HG03045 (cell line): ENCODE measurements at regions not wholly inside any gene's neighbourhood (a gene's known extent, or its start where the extent isn't known, plus 50 kb on each side); places are given as distances from the start of the nearest gene placed in this dataset.

Experiments used
- ATAC-seq: cut with Tn5 transposase; IDR thresholded peaks from one replicate; pipeline ENCODE4 v1.9.1; 2021; ENCODE audit warnings: mild to moderate bottlenecking, moderate library complexity; ENCODE audit not compliant: unreplicated experiment

DNA sequence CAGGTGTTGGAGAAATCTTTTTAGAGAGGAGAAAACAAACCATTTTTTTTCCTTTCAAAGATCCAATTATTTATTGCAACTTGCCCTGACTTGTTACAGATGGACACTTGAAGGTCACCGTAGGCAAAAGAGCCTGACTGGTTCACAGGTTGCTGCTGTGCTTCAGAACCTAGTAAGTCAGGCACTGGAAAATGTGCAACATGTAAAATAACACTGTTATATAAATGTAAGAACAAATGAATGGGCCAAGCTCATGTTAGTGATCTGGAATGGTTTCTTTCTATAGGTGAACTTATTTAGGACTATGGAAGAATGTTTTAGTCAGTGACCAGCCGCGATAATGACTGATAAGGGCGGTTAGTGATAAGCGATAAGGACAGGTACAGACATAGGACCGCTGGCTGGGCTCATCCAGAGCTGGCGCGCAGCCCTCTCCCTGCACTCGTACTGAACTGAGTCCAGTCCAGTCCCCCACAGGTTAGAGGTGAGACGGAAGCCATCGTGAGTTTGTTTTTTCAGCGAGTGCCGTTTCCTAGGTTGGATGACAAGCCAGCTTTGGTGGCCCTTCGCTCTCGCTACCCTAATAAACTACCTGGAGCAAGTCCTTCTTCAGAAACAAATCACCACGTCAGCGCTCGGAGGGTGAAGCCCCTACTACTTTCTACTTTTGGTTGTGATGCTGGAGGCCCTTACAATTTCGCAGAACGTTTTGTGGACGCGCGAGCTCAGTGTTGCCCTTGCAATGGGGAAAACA lies 94.4 kb upstream of the PRDM1 start:
- peak; percentile 33 for ATAC-seq

DNA sequence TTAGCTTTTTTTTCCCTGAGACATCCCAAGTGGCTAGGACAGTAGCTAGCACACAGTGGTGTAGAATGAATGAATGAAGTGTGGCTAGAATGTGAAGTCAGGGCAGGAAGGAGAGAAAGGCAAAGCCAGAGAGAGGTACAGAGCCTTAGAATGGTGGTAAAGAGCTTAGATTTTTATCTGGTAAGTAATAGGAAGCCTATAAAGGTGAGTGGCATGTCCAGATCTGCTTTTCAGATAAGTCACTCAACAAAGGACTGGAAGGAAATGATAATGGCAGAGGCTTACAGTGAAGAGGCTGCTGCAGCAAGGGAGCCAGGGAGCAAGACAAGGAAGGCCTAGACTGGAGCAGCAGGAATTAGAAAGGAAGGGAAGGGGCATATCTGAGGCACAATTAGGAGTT lies 96.0 kb upstream of the PRDM1 start:
- ATAC-seq, result no peak

DNA sequence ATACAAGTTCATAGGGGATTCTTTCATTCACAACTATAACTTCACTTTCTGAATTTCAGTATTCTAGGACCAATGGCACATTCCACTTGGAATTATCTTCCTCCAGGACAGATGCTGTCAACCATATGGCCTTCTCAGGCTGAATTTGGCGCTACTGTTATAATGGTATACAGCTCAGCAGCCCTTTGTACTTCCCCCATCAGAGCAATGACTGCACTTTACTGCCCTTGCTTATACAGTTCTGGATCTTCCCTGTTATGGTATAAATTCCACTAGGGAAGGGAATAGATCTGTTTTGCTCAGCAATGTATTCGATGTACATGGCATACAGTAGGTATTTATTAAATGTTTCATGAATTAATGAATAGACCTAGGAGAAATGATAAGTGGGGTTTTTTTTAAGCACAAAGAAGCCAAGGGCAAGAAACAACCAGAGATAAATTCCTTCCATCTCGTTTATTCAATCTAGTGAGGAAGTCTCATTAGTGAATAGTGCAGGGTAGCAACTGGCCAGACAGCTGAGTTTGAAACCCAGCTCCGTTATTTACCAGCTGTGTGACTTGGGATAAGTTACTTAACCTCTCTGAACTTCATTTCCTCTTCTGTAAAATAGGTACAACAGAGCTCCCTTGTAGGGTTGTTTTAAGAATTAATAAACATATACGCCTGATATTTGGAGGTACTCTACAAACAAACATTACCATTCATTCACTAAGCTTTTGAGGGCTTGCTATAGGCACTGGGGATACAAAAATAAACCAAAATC lies 97.1 kb upstream of the PRDM1 start:
- no peak for ATAC-seq

DNA sequence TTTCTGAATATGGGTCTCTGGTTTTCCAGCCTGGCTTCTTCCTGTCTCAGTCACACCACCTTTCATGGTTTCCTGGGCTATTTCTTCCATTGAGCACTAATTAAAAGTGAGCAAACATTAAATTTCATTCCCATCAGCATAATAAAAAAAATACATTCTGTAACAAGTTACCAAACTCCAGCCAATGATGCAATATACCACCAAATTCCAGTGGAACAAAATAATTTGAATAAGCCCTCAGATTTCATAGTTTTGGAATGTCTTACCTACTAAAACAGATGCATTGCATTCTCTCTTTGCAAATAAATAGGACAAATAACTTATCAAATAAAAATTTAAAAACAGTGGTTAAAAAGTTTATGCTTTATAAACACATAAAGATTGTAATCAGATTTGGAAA lies 97.8 kb upstream of the PRDM1 start:
- no peak for ATAC-seq

DNA sequence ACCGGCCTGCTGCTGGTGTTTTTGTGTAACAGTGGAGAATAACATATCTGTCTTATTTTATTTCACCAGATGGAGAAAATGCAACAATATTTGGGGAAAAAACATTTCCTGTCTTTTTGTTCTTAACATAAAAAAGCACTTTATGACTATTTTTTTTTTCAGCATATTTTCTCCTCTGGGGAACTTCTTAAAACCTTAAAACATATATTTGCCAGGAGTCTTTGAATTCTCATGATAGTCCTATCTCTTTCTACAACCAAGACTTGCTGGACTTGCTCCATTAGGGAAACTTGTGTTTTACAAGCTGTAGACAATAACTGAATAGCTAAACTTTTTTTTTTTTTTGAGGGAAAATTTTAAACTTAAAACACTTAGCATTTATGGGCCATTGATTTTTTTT lies 98.6 kb upstream of the PRDM1 start:
- ATAC-seq, result no peak

DNA sequence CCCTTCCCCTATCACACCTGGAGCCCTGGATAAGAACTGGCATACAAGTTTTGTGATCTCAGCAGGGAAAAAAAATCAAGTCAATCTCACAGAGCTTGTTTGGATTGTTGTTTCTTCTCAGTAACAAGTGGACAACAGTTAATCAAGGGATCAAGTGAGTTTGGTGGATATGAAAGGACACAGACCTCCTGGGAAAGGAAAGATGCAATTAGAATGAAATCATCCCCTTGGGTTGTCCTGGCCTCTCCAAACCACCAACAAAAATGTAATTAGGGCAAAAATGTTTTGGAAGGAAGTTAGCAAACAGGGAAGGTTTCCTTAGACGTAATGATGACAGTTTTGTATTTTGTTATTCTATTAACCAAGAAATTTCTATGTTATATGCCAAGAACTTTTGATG lies 99.1 kb upstream of the PRDM1 start:
- no peak for ATAC-seq

DNA sequence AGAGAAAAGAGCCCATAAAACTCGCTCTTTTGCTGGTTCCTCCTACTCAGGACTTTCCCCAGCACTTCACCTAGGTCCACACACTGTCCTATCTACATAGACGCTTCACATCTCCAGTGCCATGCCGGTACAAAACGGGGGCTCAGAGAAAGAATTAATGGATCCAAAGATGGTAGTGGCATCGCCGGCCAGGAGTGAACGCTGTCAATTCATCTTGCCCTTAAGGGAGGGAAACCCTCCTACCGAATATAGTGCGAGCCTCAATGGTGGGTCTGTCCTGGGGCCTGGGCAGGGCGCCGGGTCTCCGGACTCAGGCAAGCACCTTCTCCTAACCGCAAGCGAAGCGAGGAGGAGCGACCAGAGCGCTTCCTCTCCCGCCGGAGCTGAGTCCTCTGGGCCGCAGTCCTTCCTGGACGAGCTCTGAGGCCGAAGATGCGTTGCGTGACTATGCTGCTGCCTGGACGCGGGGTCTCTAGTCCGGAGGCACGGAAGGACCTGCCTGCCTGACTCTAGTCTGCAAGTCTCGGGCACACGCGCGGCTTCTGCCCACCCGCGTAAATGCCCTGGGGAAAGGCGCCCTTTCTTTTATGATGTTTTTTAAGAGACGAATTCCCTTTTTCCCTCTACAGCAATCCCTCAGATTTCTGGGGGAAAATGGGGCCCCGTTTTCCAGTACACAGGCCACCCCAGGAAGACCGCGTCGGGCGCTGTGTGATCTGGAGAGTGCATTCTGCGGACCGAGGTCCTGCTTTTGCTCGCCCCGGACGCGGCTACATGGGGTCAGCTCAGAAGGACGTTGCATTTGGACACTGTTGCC lies 100.1 kb upstream of the PRDM1 start:
- ATAC-seq, result no peak

DNA sequence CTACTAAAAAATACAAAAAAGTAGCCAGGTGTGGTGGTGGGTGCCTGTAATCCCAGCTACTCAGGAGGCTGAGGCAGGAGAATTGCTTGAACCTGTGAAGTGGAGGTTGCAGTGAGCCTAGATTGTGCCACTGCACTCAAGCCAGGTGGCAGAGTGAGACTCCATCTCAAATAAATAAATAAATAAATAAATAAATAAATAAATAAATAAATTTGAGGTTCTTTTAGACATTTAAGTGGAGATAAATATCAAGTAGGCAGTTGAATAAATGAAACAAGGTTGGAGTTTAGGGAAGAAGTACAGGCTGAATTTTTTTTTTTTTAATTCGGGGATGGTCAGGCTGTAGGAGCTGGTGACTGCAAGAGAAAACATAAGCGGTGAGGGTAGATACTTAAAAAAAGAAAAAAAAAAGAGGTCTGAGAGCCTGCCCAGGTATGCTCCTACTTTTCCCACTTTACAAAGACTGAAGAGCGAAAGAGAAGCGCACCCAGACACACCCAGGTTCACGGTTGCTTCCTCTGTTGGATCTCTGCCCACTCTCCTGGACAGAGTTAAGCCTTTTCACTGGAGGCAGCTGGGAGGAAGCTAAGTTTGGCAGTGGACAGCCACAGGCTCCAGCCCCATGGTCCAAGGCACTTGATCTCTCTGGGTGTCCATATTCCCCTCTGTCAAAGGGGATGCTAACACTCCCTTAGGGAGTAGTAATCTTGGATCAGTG lies 100.9 kb upstream of the PRDM1 start:
- no peak for ATAC-seq

DNA sequence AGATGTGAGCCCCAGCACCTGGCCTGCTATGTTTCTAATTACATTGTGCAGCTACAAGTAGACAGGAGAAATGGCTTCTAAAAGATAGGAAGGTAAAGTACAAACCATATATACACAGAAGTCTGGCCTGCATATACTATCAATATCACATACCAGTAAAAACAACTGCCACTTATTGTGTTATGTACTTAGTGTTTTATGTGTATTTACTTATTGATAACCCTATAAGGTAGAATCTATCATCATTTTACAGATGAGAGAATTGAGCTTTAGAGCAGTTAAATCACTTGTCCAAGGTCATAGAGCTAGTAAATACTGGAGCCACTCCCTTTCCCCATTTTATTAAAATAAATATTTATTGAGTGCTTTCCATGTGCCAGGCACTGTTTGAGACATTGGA lies 102.4 kb upstream of the PRDM1 start:
- ATAC-seq, result no peak

DNA sequence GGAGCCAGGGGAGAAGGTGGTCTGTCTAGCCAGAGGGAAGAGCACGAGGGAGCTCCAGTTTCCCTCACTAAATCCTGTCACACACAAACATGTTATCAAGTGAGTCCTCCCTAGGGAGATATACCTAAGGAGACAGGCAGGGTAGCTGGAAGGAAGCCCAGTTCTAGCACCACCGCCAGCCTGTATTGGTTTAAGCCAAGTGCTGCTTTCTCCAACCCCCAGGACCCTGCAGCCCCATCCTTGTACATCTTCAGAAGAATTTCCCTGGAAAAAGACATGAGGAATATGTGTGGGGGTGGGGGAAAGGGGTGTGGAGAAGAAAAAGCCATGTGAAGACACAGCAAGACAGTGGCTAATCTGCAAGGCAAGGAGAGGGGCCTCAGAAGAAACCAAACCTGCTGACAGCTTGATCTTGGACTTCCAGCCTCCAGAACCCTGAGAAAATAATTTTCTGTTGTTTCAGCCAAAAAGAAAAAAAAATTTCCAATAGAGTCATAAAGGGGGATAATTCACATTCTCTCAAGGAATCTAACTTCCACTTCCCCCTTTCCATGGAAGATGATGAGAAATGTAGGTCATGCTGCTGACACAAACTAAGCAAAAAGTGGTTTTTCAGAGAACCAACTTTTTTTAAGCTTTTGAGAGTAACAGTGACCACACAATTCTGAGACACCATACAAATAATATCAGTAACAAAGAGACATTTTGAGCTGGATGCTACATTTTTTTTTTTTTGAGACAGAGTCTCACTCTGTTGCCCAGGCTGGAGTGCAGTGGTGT lies 103.2 kb upstream of the PRDM1 start:
- ATAC-seq, result no peak

DNA sequence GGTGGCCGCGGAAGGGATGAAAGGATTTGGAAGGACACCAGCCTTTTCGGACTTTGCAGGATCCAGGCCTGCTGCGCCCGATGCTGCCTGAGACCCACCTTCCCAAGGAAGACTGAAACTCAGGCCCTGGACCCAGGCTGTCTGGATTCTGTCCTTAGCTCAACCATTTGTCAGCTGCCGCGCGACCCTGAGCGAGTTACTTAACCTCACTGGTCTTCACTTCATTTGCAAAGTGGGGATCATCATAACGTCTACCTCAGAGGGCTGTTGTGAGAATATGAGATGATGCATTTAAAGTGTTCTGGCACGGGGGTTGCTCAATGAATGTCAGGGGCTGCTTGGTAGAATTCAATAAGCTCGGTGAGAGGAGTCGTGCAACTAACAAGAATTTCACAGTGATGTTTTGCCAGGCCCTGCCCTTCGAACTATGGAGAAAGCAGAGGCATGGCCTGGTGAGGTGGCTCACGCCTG lies 104.2 kb upstream of the PRDM1 start:
- ATAC-seq, result no peak

DNA sequence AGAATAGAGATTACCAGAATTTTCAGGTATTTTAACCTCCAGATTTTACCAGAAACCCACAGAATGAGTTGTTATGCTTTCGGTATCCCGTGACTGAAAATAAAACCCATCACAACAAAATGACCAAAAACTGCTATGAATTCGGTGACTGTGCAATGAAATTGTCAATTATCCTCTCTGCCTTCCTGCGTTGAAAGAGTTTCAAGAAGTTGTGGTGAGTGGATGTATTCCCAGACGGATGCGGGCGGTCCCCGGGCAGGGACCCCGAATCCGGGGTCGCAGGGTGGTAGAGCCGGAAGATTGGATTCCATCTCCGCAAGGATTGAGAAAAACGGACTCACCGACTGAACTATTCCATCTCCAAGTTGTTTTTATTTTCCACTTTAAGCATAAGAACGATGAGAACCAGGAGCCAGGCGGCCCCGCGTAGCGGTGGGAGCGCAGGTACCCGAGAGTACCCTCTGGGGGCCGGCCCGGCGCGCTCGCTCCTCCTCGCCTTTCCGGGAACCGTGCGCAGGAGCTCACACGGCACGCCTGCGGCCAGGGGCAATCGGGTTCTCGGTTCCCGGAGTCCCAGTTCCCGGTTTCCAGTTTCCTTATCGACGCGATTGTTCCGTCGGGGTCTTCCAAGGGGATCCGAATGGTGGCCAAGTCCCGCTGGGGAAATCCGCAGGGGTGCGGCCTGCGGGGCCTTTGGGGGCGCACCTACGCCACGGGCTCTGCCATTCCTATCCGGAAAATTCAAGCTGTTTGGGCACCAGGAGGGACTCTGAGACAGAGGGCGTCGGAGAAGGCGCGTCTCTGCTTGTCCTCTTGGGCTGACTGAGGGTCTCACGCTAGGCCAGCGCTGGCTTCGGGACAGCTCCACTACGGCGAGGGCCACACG lies 104.9 kb upstream of the PRDM1 start:
- peak; percentile 61 for ATAC-seq

DNA sequence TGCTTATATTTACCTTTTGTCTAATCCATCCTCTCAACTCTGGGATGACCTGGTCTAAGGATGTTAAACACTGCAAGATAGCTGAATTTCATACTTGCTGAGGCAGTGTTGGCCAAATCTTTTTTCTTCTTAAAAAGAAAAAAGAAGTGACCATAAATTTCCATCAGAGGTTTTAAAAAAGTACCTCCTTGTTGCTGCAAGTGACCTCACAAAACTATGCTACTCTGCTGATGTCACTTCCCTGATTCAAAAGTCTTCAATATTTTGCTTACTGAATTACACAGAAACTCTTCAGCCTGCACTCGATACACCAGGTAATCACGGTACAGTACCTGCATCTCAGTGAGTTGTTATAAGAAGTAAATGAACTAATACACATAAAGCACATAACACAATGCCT lies 107.2 kb upstream of the PRDM1 start:
- ATAC-seq, result no peak

DNA sequence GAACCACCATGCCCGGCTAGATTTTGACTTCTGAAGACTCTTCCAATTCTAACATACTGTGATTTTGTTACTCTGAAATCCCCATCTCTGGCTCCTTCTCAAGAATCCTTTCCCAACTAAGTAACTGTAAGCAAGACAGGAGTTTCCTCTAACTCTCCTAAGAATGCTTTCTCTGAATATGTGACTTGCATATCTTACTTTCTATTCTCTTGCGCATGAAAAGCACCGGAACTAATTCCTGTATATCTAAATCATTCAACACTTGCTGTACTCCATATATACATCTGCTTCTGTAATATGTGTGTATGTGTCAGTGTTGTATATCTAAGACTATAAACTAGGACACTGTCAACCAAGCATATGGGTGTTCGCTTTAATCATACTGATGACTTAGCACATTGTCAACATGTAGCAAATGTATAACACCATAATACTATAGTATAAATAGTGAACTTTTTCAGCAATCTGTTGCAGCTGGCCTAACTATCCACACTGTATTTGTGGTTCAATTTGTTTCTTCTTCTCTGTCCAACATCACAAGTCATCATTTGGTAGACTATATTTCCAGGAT lies 108.1 kb upstream of the PRDM1 start:
- ATAC-seq, result no peak

DNA sequence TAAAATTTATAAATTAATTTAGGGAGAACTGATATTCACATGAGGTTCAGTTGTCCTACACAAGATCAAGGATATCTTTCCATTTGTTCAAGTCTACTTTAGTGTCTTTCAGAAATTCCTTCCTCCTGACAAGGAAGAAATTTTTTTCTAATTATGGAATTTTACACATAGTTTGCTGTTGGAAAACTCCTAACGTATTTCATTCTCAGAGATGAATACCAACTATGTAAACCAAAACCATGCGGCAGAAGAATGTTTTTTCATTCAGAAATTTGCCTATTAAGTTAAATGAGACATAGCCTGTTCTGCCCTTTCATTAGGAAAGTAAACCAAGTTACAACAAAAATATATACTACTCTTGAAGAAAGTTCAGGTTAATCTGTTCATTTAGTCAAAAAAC lies 111.2 kb upstream of the PRDM1 start:
- no peak for ATAC-seq

DNA sequence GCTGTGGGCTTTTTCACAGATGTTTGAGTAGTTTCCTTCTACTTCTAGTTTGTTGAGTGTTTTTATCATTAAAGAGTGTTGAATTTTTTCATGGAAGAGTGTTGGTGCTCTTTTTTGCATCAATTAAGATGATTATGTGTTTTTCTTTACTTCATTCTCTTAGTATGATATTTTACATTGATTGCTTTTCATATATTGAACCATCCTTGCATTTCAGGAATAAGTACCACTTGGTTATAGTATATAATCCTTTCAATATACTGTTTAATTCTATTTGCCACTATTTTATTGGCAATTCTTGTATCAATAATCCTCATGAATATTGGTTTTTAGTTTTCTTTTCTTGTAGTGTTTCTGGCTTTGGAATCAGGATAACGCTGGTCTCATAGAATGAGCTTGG lies 113.7 kb upstream of the PRDM1 start:
- ATAC-seq, result no peak

DNA sequence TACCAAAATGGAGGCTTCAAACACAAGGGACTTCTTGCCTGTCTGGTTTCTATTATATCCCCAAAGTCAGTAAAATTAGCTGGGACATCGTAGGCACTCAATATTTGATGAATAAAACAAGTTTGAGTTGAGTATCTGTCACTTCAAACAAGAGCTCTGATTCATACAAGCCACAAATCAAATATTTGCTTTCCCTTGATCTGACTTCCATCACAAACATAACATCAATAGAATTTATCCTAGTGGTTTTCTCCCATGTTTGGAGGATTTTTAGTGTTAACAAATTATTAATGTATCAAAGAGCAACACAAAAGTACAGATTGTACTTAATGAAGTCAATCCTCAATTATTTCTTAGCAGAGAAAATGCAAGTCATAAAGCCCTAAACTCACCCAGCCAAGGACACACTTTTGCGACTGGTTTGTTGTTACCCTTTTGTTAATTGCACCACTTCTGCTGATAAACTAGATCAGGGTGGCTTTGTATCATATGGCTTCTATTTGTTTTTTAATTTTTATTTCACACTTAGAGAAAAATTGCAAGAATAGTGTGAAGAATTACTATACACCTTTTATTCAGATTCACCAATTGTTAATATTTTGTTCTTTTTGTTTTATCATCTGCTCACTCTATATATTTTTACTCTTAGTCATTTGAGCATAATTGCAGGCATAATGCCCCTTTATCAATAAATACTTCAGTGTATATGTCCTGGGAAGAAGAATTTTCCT lies 117.4 kb upstream of the PRDM1 start:
- no peak for ATAC-seq

DNA sequence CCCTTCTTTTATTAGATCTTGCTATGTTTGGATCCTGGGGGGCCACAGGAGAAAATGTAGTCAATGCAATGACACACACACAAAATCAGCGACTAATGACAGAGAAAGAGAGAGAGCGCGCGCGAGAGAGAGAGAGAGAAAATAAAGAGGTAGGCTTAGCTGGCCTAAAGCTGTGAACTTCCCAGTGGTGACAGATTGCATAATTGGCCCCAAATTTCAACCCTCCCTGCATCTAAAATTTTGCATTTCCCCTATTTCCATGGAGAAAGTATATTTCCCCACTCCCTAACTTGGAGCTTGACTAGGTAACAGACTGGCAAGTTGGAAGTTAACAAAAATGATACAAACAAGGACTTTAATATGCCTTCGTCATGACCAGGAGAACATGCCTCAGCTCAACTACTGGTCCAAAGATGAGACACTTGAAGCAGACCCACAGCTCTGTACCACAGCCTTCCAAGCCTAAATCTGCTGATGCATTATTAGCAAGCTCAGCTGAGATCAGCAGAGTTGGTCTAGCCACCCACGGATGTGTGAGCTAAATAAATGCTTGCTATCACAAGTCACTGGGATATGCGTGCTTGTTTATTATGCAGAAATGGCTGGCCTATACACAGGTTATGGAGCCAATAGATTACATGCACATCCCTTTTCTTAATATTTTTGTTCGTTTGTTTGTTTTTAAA lies 118.1 kb upstream of the PRDM1 start:
- ATAC-seq, result no peak
